ENCODE measurements at regions not wholly inside any gene's neighbourhood (a gene's known extent, or its start where the extent isn't known, plus 50 kb on each side); places are given as distances from the start of the nearest gene placed in this dataset.

DNA sequence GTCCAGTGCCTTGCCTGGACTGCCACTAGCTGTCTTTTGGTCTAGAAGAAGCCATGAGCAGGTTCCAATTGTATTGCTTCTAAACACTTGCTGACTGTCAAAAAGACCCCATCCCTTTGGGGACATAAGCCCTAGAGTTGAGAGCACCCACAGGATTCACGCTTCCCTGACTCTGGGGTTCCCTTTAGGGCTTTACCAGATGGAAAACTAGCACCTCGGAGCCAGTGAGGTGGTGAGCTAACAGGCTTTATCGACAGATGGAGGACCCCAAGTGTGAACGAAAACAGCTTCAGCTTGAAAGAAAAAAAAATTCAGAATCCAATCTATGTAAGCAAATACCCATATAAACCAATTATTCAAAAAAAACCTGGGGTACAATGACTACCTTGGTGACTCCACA, 90.8 kb downstream of the NAA11 start:
- Histone ChIP-seq H3K27ac (no peak overlapping the region), H3K4me3 (no peak overlapping the region), H3K9me3 (no peaks in the 10 kb centered on the region), H3K9ac (ENCODE audit: low read depth in 2 of 2, low read length in 2 of 2) (no peak overlapping the region), H3K36me3 (no peaks in the 10 kb centered on the region), H3K27me3 (no peaks in the 10 kb centered on the region), H3K4me1 (no peaks in the 10 kb centered on the region)
- intact Hi-C loops (cut with DNase I): no loop called here
- DNase-seq: no peak
- TF ChIP-seq, protein P1, sequence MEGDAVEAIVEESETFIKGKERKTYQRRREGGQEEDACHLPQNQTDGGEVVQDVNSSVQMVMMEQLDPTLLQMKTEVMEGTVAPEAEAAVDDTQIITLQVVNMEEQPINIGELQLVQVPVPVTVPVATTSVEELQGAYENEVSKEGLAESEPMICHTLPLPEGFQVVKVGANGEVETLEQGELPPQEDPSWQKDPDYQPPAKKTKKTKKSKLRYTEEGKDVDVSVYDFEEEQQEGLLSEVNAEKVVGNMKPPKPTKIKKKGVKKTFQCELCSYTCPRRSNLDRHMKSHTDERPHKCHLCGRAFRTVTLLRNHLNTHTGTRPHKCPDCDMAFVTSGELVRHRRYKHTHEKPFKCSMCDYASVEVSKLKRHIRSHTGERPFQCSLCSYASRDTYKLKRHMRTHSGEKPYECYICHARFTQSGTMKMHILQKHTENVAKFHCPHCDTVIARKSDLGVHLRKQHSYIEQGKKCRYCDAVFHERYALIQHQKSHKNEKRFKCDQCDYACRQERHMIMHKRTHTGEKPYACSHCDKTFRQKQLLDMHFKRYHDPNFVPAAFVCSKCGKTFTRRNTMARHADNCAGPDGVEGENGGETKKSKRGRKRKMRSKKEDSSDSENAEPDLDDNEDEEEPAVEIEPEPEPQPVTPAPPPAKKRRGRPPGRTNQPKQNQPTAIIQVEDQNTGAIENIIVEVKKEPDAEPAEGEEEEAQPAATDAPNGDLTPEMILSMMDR (IDR thresholded peaks at IDR 0.05): no peak

DNA sequence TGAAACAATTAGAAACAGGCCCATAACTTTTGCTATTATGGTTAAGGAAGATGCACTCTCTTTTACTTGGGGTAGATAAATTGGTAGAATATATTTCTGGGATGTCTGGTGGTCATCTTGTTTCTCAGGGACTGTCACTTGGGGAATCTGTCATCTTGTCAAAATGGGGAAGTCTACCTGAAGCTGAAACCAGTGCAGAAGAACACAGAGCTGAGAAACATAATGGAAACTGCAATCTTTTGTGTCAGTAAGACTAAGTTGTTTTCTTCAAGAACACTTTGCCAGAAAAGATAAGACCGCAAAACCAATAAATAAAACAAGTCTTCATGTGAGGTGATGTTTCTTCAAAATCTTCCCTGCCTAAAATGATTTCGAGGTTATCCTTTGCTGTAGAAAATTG, 92.0 kb downstream of the NAA11 start:
- no peak for DNase-seq
- Histone ChIP-seq H3K9me3 (no peaks in the 10 kb centered on the region), H3K36me3 (no peaks in the 10 kb centered on the region), H3K27ac (no peak overlapping the region), H3K4me1 (no peaks in the 10 kb centered on the region), H3K27me3 (no peaks in the 10 kb centered on the region), H3K9ac (ENCODE audit: low read depth in 2 of 2, low read length in 2 of 2) (no peak overlapping the region), H3K4me3 (no peak overlapping the region)
- TF ChIP-seq, protein P1 (IDR thresholded peaks at IDR 0.05): no peak
- intact Hi-C loops (cut with DNase I): no loop called here

DNA sequence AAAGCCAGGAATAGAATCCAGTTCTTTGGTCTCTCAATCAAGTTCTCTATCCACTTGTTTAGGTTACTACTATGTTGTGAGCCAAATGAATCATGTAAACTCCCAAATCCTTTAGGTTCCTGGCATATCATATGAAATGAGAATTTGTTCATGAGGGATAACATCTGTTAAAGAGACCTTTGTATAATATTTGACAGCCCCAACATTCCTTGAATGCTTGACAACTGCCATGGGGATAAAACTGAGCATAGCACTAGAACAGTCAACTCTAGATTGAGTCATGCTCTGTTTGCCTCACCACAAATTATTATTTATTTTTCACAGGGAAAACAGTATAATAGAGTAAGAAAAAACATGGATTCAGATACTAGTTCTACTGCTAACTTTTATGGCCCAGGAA, 93.3 kb downstream of the NAA11 start:
- intact Hi-C loops (cut with DNase I): no loop called here
- Histone ChIP-seq H3K4me1 (no peaks in the 10 kb centered on the region), H3K9me3 (no peaks in the 10 kb centered on the region), H3K9ac (ENCODE audit: low read depth in 2 of 2, low read length in 2 of 2) (no peak overlapping the region), H3K36me3 (no peaks in the 10 kb centered on the region), H3K27me3 (no peaks in the 10 kb centered on the region), H3K27ac (no peak overlapping the region), H3K4me3 (no peak overlapping the region)
- DNase-seq: no peak
- TF ChIP-seq, protein P1 (IDR thresholded peaks at IDR 0.05): no peak

DNA sequence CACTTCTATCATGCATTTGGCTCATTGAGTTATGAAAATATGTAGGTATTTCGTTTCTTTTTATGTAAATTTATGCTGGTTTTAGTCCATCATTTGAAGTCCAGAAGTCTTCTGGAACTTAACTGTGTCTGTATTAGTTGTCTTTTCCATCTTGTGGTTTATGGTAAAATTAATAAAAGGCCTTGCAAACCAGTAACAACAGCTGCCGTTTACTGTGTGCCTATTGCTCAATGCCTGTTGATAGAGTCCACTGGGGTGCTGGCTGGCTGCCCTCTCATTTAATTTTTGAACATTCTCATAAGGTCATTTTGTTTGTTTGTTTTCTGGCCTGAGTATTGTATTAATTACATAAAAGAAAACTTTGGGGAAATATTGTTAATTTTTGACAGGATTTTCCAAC, 98.0 kb downstream of the NAA11 start:
- no peak overlapping the region for H3K9ac ChIP-seq (ENCODE audit: low read depth in 2 of 2, low read length in 2 of 2)
- no peaks in the 10 kb centered on the region for H3K4me1 ChIP-seq
- DNase-seq: no peak
- H3K36me3 ChIP-seq: no peaks in the 10 kb centered on the region
- H3K4me3 ChIP-seq: no peak overlapping the region
- H3K27me3 ChIP-seq: no peaks in the 10 kb centered on the region
- no peak overlapping the region for H3K27ac ChIP-seq
- H3K9me3 ChIP-seq: no peaks in the 10 kb centered on the region
- intact Hi-C loops (cut with DNase I): no loop called here
- TF ChIP-seq, protein P1 (IDR thresholded peaks at IDR 0.05): no peak

DNA sequence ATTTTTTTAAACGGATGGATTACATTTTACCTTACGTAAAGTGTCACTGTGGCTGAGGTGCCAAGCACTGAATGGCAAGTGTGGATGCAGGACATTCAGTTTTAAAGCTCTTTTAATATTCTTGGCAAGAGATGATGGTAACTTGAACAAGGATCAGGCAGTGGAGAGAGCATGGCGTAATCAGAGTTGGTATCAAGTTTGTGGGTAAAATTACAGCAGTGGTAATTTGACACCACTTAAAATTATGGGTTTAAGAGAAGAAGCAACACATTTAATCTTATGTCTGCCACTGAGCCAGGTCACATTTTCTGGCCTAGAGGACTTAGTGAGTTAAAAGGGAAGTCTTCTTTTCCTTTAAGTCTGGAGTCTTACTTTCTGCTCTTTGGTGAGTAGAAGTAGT, 100.5 kb downstream of the NAA11 start:
- TF ChIP-seq, protein P1 (IDR thresholded peaks at IDR 0.05): no peak
- no peak overlapping the region for H3K4me3 ChIP-seq
- H3K27me3 ChIP-seq: no peaks in the 10 kb centered on the region
- H3K36me3 ChIP-seq: no peaks in the 10 kb centered on the region
- DNase-seq: no peak
- intact Hi-C loops (cut with DNase I): no loop called here
- H3K9ac ChIP-seq (ENCODE audit: low read depth in 2 of 2, low read length in 2 of 2): no peak overlapping the region
- H3K9me3 ChIP-seq: no peaks in the 10 kb centered on the region
- no peak overlapping the region for H3K27ac ChIP-seq
- H3K4me1 ChIP-seq: no peaks in the 10 kb centered on the region

DNA sequence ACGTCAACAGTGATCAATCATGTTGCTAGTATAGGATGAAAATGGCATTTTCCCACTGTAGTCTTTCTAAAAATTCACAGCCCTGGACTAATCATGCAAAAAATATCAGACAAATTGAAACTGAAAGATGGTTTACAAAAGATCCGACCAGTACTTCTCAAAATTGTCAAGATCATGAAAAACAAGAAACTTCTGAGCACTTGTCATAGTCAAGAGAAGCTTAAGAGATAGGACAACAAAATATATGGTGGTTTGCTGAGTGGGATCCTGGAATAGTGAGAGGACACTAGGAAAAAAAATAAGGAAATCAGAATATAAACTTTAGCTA, 101.1 kb downstream of the NAA11 start:
- Histone ChIP-seq H3K27me3 (no peaks in the 10 kb centered on the region), H3K4me1 (no peaks in the 10 kb centered on the region), H3K36me3 (no peaks in the 10 kb centered on the region), H3K27ac (no peak overlapping the region), H3K9ac (ENCODE audit: low read depth in 2 of 2, low read length in 2 of 2) (no peak overlapping the region), H3K4me3 (no peak overlapping the region), H3K9me3 (no peaks in the 10 kb centered on the region)
- no peak for DNase-seq
- intact Hi-C loops (cut with DNase I): no loop called here
- TF ChIP-seq, protein P1 (IDR thresholded peaks at IDR 0.05): no peak

All from colonic mucosa (tissue), 4 donors.